ENCODE measurements at regions not wholly inside any gene's neighbourhood (a gene's known extent, or its start where the extent isn't known, plus 50 kb on each side); places are given as distances from the start of the nearest gene placed in this dataset.
"Not testable (repeated sequence)": the region's sequence is repeated elsewhere in the genome, so short reads cannot be mapped to it uniquely, and the experiment has no call there.

DNA sequence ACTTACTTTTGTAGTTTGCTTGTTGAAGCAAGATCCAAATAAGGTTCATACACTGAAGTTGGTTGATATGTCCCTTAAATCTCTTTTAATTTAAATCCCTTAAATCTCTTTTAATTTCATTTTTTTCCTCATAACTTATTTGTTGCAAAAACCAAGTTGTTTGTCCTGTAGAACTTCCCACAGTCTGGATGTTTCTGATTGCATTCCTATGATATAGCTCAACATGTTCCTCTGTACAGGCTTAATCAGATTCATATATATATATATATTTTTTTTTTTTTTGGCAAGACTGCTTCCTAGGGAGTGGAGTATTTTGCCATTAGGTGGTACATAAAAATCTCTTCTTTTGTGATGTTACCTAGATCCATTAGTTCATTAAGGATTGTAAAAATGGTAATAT is 174.9 kb upstream of the MKLN1 start:
- TF ChIP-seq, protein P1, sequence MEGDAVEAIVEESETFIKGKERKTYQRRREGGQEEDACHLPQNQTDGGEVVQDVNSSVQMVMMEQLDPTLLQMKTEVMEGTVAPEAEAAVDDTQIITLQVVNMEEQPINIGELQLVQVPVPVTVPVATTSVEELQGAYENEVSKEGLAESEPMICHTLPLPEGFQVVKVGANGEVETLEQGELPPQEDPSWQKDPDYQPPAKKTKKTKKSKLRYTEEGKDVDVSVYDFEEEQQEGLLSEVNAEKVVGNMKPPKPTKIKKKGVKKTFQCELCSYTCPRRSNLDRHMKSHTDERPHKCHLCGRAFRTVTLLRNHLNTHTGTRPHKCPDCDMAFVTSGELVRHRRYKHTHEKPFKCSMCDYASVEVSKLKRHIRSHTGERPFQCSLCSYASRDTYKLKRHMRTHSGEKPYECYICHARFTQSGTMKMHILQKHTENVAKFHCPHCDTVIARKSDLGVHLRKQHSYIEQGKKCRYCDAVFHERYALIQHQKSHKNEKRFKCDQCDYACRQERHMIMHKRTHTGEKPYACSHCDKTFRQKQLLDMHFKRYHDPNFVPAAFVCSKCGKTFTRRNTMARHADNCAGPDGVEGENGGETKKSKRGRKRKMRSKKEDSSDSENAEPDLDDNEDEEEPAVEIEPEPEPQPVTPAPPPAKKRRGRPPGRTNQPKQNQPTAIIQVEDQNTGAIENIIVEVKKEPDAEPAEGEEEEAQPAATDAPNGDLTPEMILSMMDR (IDR thresholded peaks at IDR 0.05; ENCODE audit: unreplicated experiment) = no peak
- H3K27ac Mint-ChIP-seq = no peak overlapping the region

DNA sequence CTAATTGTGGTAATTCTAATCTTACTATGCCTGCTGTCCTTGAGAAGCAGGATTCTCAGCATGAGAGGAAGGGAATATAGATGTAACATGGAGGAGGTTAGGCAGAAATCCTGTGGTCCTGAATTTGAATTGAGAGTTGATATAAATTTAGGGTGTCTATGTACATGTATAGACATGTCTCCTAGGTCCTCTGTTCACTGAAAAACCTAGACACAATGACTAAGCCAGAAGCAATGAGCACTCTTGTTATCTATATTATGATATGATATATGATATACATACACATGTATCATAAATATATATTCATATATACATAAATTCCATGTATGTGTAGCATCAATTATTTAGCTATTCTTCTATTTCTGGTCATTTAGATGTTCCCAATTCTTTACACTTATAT is 173.3 kb upstream of the MKLN1 start:
- no peaks in the 10 kb centered on the region for H3K9me3 Mint-ChIP-seq (ENCODE audit: low read depth)
- TF ChIP-seq, protein P1 (IDR thresholded peaks at IDR 0.05; ENCODE audit: unreplicated experiment) = no peak
- DNase-seq (ENCODE audit: low spot score, unreplicated experiment) = no peak
- no peak overlapping the region for H3K27ac Mint-ChIP-seq
- no peaks in the 10 kb centered on the region for H3K27me3 Mint-ChIP-seq
- no peak overlapping the region for H3K4me3 Mint-ChIP-seq (ENCODE audit: low read depth)
- H3K36me3 Mint-ChIP-seq (ENCODE audit: insufficient read depth) = no peaks in the 10 kb centered on the region
- no peaks in the 10 kb centered on the region for H3K4me1 Mint-ChIP-seq (ENCODE audit: low read depth)

More for the DNA sequence above, 174.9 kb upstream of the MKLN1 start:
- Mint-ChIP-seq H3K36me3 (ENCODE audit: insufficient read depth) (no peaks in the 10 kb centered on the region), H3K4me1 (ENCODE audit: low read depth) (no peaks in the 10 kb centered on the region), H3K27me3 (no peaks in the 10 kb centered on the region), H3K9me3 (ENCODE audit: low read depth) (no peaks in the 10 kb centered on the region), H3K4me3 (ENCODE audit: low read depth) (no peak overlapping the region)
- no peak for DNase-seq (ENCODE audit: low spot score, unreplicated experiment)

DNA sequence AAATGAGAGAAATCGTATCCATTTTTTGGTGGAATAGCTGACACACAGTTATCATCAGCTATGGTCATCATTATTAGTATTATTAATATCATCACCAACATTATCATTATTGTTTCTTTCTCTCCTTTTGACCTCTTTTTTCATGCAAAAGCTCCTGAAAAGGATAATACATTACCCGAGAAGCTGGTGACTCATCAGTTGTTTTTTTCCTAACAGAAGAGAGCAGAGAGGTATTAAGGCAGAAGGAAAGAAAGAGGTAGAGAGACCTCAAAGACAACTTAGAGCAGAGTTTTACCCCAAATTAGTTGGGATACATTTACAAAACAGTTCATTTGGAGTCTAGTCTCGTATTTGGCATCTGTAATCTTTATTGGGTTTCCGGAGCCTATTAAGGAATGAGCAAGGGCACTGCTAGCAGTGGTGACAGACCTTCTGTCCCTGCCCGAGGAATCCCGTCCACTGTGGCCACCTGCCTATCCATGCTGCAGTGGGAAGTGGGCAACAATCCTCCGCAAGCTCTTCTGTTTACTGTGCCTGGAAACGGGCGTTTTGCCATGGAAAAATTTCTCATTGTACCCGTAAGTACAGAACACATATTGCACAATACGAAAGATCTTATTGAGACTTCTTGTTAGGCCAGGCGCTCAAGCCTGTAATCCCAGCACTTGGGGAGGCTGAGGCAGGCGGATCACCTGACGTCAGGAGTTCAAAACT is 170.0 kb upstream of the MKLN1 start:
- no peaks in the 10 kb centered on the region for H3K4me1 Mint-ChIP-seq (ENCODE audit: low read depth)
- H3K36me3 Mint-ChIP-seq (ENCODE audit: insufficient read depth) = no peaks in the 10 kb centered on the region
- TF ChIP-seq, protein P1 (IDR thresholded peaks at IDR 0.05; ENCODE audit: unreplicated experiment) = no peak
- no peaks in the 10 kb centered on the region for H3K9me3 Mint-ChIP-seq (ENCODE audit: low read depth)
- H3K4me3 Mint-ChIP-seq (ENCODE audit: low read depth) = no peak overlapping the region
- H3K27ac Mint-ChIP-seq = no peak overlapping the region
- no peak for DNase-seq (ENCODE audit: low spot score, unreplicated experiment)
- no peaks in the 10 kb centered on the region for H3K27me3 Mint-ChIP-seq

DNA sequence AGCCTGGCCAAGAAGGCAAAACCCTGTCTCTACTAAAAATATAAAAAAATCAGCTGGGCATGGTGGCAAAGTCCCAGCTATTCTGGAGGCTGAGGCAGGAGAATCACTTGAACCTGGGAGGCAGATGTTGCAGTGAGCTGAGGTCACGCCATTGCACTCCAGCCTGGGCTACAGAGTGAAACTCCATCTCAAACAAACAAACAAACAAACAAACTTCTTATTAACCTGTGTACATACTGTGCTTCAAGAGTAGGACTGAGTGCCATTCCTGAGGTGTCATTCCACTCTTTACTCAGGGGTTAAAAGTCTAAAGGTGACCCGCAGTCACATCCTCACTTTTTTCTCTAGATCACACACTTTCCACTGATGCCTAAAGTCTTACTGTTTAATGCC is 169.4 kb upstream of the MKLN1 start:
- not testable (repeated sequence) for H3K9me3 Mint-ChIP-seq (ENCODE audit: low read depth); DNase-seq (ENCODE audit: low spot score, unreplicated experiment); H3K4me1 Mint-ChIP-seq (ENCODE audit: low read depth); H3K27ac Mint-ChIP-seq; H3K4me3 Mint-ChIP-seq (ENCODE audit: low read depth); H3K36me3 Mint-ChIP-seq (ENCODE audit: insufficient read depth); H3K27me3 Mint-ChIP-seq

DNA sequence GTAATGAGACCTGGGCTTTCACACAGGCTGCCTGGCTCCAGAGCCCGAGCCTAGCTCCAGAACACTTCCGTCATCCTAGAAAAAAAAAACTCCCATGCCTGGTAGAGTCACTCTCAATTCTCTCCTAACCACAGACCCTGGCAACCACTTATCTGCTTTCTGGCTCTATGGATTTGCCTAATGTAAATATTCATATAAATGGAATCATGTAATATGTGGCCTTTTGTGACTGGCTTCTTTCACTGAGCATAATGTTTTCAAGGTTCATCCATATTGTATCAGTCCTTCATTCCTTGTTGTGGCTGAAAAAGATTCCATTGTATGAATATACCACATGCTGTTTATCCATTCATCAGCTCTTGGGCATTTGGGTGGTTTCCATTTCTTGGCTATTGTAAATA is 167.7 kb upstream of the MKLN1 start:
- Mint-ChIP-seq H3K27ac (no peak overlapping the region), H3K4me3 (ENCODE audit: low read depth) (no peak overlapping the region), H3K36me3 (ENCODE audit: insufficient read depth) (no peaks in the 10 kb centered on the region), H3K4me1 (ENCODE audit: low read depth) (no peaks in the 10 kb centered on the region), H3K9me3 (ENCODE audit: low read depth) (no peaks in the 10 kb centered on the region), H3K27me3 (no peaks in the 10 kb centered on the region)
- DNase-seq (ENCODE audit: low spot score, unreplicated experiment) = no peak
- TF ChIP-seq, protein P1 (IDR thresholded peaks at IDR 0.05; ENCODE audit: unreplicated experiment) = no peak

DNA sequence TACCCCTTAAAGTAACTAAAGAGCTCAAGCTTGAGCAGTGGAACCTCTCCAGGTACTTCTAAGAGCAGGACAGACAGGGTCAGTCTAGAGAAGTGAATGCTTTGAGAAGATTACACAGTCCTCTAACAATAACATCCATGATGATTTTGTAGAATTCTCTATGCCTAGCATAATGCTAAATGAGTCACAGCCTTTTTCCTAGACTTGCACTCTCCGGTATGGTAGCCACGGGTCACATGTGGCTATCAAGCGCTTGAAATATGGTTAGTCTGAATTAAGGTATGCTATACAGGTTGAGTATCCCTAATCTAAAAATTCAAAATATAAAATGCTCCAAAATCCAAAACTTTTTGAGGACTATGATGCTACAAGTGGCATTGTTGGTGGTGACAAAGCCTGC is 166.6 kb upstream of the MKLN1 start:
- H3K9me3 Mint-ChIP-seq (ENCODE audit: low read depth) = no peaks in the 10 kb centered on the region
- TF ChIP-seq, protein P1 (IDR thresholded peaks at IDR 0.05; ENCODE audit: unreplicated experiment) = no peak
- no peaks in the 10 kb centered on the region for H3K4me1 Mint-ChIP-seq (ENCODE audit: low read depth)
- DNase-seq (ENCODE audit: low spot score, unreplicated experiment) = no peak
- no peak overlapping the region for H3K4me3 Mint-ChIP-seq (ENCODE audit: low read depth)
- no peaks in the 10 kb centered on the region for H3K27me3 Mint-ChIP-seq
- no peaks in the 10 kb centered on the region for H3K36me3 Mint-ChIP-seq (ENCODE audit: insufficient read depth)
- H3K27ac Mint-ChIP-seq = no peak overlapping the region
